Mesenchymal stem cell (in vitro differentiated cells and primary cell): ENCODE measurements at regions not wholly inside any gene's neighbourhood (a gene's known extent, or its start where the extent isn't known, plus 50 kb on each side); places are given as distances from the start of the nearest gene placed in this dataset.

Source experiments
- DNase-seq: peaks from one replicate; pipeline ENCODE4 v3.0.0-alpha.2; 2013
- H2AFZ ChIP-seq: one replicate; pipeline ENCODE4 v1.6.1; 2013; ENCODE audit warnings: low read depth, mild to moderate bottlenecking, control low read depth, inconsistent platforms, low read length, moderate library complexity
- H2AK5ac ChIP-seq: 2 replicates; pipeline ENCODE4 v1.6.1; 2013; ENCODE audit warnings: low read length, moderate library complexity, mild to moderate bottlenecking, inconsistent platforms; ENCODE audit not compliant: severe bottlenecking
- H2BK120ac ChIP-seq: one replicate; pipeline ENCODE4 v1.6.1; 2013; ENCODE audit warnings: low read depth, mild to moderate bottlenecking, inconsistent platforms, low read length, moderate library complexity
- H2BK12ac ChIP-seq, 2 experiments: one replicate each; pipeline ENCODE4 v1.6.1; 2013; ENCODE audit warnings: inconsistent platforms in 2 of 2, low read length in 2 of 2, mild to moderate bottlenecking in 2 of 2, moderate library complexity in 2 of 2, control low read depth in 1 of 2
- H2BK15ac ChIP-seq: one replicate; pipeline ENCODE4 v1.6.1; 2013; ENCODE audit warnings: mild to moderate bottlenecking, low read depth, inconsistent platforms; ENCODE audit not compliant: poor library complexity, severe bottlenecking
- H2BK5ac ChIP-seq: 2 replicates; pipeline ENCODE4 v1.6.1; 2013; ENCODE audit warnings: low read depth, mild to moderate bottlenecking, low read length, control low read depth, inconsistent platforms; ENCODE audit not compliant: poor library complexity, severe bottlenecking
- H3K14ac ChIP-seq, 2 experiments: one replicate each; pipeline ENCODE4 v1.6.1; 2013; ENCODE audit warnings: inconsistent platforms in 2 of 2, low read length in 2 of 2, control low read depth in 1 of 2, mild to moderate bottlenecking in 1 of 2, moderate library complexity in 1 of 2
- H3K18ac ChIP-seq, 2 experiments: one replicate each; pipeline ENCODE4 v1.6.1; 2013; ENCODE audit warnings: inconsistent platforms in 2 of 2, low read length in 2 of 2, control low read depth in 1 of 2, low read depth in 1 of 2, mild to moderate bottlenecking in 1 of 2
- H3K23ac ChIP-seq, 2 experiments: one replicate each; pipeline ENCODE4 v1.6.1; 2013; ENCODE audit warnings: inconsistent platforms in 2 of 2, low read length in 2 of 2, mild to moderate bottlenecking in 2 of 2, moderate library complexity in 2 of 2, control low read depth in 1 of 2
- H3K27ac ChIP-seq: 2 replicates; pipeline ENCODE4 v1.5.1; 2013; ENCODE audit warnings: mild to moderate bottlenecking, moderate library complexity, low read length, control low read depth, inconsistent platforms; ENCODE audit not compliant: poor library complexity, severe bottlenecking
- H3K27me3 ChIP-seq, 2 experiments: 2 replicates each; pipeline versions ENCODE4 v1.6.1 to v1.7.0; 2013; ENCODE audit warnings: low read length in 2 of 2, mild to moderate bottlenecking in 2 of 2, moderate library complexity in 2 of 2, control low read depth in 1 of 2, inconsistent platforms in 1 of 2; ENCODE audit not compliant: control insufficient read depth in 1 of 2, insufficient read depth in 1 of 2
- H3K36me3 ChIP-seq, 2 experiments: 2 replicates each; pipeline versions ENCODE4 v1.6.1 to v1.7.0; 2013; ENCODE audit warnings: low read length in 2 of 2, control low read depth in 1 of 2, inconsistent platforms in 1 of 2, low read depth in 1 of 2, mild to moderate bottlenecking in 1 of 2; ENCODE audit not compliant: insufficient read depth in 2 of 2, control insufficient read depth in 1 of 2
- H3K4ac ChIP-seq, 2 experiments: one replicate each; pipeline ENCODE4 v1.6.1; 2013; ENCODE audit warnings: inconsistent platforms in 2 of 2, low read length in 2 of 2, mild to moderate bottlenecking in 2 of 2, moderate library complexity in 2 of 2, control low read depth in 1 of 2, low read depth in 1 of 2
- H3K4me1 ChIP-seq: 2 replicates; pipeline ENCODE4 v1.6.1; 2013; ENCODE audit warnings: low read depth, low read length, control low read depth; ENCODE audit not compliant: control insufficient read depth, insufficient read depth
- H3K4me2 ChIP-seq: 2 replicates; pipeline ENCODE4 v1.6.1; 2013; ENCODE audit warnings: low read length, mild to moderate bottlenecking, inconsistent platforms; ENCODE audit not compliant: poor library complexity, severe bottlenecking
- H3K4me3 ChIP-seq, 2 experiments: 2 replicates each; pipeline versions ENCODE4 v1.5.1 to v1.7.0; 2013; ENCODE audit warnings: low read length in 2 of 2, mild to moderate bottlenecking in 2 of 2, control low read depth in 1 of 2, low read depth in 1 of 2; ENCODE audit not compliant: insufficient read depth in 1 of 2
- H3K79me1 ChIP-seq: replicated peaks from 2 replicates; pipeline ENCODE4 v1.6.1; 2013; ENCODE audit warnings: mild to moderate bottlenecking, control low read depth, low read length, inconsistent platforms; ENCODE audit not compliant: poor library complexity, severe bottlenecking
- H3K9ac ChIP-seq: 2 replicates; pipeline ENCODE4 v1.7.0; 2013; ENCODE audit warnings: mild to moderate bottlenecking, low read length, moderate library complexity
- H3K9me3 ChIP-seq: 2 replicates; pipeline ENCODE4 v1.7.0; 2013; ENCODE audit warnings: mild to moderate bottlenecking, low read length; ENCODE audit not compliant: control insufficient read depth
- H4K8ac ChIP-seq: one replicate; pipeline ENCODE4 v1.6.1; 2013; ENCODE audit warnings: inconsistent platforms, mild to moderate bottlenecking, low read length, moderate library complexity
- H4K91ac ChIP-seq: one replicate; pipeline ENCODE4 v1.6.1; 2013; ENCODE audit warnings: mild to moderate bottlenecking, low read length, inconsistent platforms
- WGBS: methylation state at CpG from one replicate; pipeline ENCODE4 v1.1.7; 2013; ENCODE audit warnings: mixed read lengths; 5-methylcytosine and 5-hydroxymethylcytosine counted together

DNA sequence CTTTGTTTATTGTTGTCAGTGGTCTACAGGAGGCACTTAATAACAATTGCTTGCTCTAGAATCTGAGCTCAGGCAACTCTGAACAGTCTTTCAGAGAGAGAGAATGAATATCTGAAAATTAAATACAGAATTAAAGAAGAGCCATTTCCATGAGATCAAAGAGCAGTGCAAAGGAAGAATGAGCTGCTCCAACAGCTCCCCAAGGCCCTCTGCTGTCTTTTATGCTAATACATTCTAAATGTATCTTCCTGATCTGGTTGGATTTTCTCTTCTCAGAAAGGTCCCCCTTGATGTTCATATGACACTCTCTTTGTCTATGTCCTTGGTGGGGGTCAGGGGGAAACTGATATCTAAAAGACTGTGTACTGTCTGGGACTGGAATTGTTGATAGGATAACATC is 1029.6 kb downstream of the PCDH9 start:
- H3K4me1 ChIP-seq = no peaks in the 10 kb centered on the region
- no peak overlapping the region for H3K23ac ChIP-seq
- H2BK120ac ChIP-seq = no peak overlapping the region
- H3K4me2 ChIP-seq = no peak overlapping the region
- no peaks in the 10 kb centered on the region for H3K27me3 ChIP-seq
- H3K4ac ChIP-seq = no peak overlapping the region
- no peak overlapping the region for H2AFZ ChIP-seq
- H3K9ac ChIP-seq = no peak overlapping the region
- H2BK5ac ChIP-seq = no peak overlapping the region
- H4K8ac ChIP-seq = no peak overlapping the region
- H2BK12ac ChIP-seq = no peak overlapping the region
- no peak overlapping the region for H3K18ac ChIP-seq
- H3K14ac ChIP-seq = no peak overlapping the region
- H3K79me1 ChIP-seq = no peaks in the 10 kb centered on the region
- H3K36me3 ChIP-seq = no peaks in the 10 kb centered on the region
- no peak overlapping the region for H3K4me3 ChIP-seq
- no peak overlapping the region for H2BK15ac ChIP-seq
- no peak for DNase-seq
- no peak overlapping the region for H3K27ac ChIP-seq
- no peak overlapping the region for H4K91ac ChIP-seq
- no peaks in the 10 kb centered on the region for H3K9me3 ChIP-seq
- H2AK5ac ChIP-seq = no peak overlapping the region

DNA sequence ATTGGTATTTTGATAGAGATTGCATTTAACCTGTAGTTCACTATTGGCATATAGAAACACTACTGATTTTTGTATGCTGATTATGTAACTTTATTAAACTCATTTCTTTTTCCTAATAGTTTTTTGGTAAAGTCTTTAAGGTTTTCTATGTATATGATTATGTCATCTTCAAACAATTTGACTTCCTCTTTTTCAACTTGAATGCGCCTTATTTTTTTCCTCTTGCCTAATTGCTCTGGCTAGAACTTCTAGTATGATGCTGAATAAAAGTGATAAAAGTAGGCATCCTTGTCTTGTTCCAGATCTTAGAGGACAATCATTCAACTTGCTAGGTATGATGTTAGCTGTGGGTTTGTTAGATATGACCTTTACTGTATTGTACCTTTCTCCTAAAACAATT is 1034.9 kb downstream of the PCDH9 start:
- no peak overlapping the region for H2BK15ac ChIP-seq
- H3K18ac ChIP-seq = no peak overlapping the region
- no peak overlapping the region for H2AK5ac ChIP-seq
- no peaks in the 10 kb centered on the region for H3K4me1 ChIP-seq
- no peaks in the 10 kb centered on the region for H3K79me1 ChIP-seq
- H2BK120ac ChIP-seq = no peak overlapping the region
- no peaks in the 10 kb centered on the region for H3K9me3 ChIP-seq
- H3K23ac ChIP-seq = no peak overlapping the region
- no peak overlapping the region for H2AFZ ChIP-seq
- no peak overlapping the region for H2BK12ac ChIP-seq
- no peak overlapping the region for H3K4ac ChIP-seq
- H3K27ac ChIP-seq = no peak overlapping the region
- no peak for DNase-seq
- no peak overlapping the region for H3K4me2 ChIP-seq
- no peaks in the 10 kb centered on the region for H3K36me3 ChIP-seq
- no peak overlapping the region for H2BK5ac ChIP-seq
- H4K8ac ChIP-seq = no peak overlapping the region
- no CpG with 5 or more reads among the region's 1 CpG for WGBS
- H3K4me3 ChIP-seq = no peak overlapping the region
- no peak overlapping the region for H3K9ac ChIP-seq
- no peak overlapping the region for H3K14ac ChIP-seq
- no peak overlapping the region for H4K91ac ChIP-seq
- no peaks in the 10 kb centered on the region for H3K27me3 ChIP-seq

GRCh38 chr13:66189986-66190385 is 1040.2 kb downstream of the PCDH9 start:
- Histone ChIP-seq H4K91ac (no peak overlapping the region), H3K23ac (no peak overlapping the region), H3K4me3 (no peak overlapping the region), H2BK15ac (no peak overlapping the region), H3K9me3 (no peaks in the 10 kb centered on the region), H4K8ac (no peak overlapping the region), H3K18ac (no peak overlapping the region), H3K27ac (no peak overlapping the region), H3K9ac (no peak overlapping the region), H3K4me1 (no peaks in the 10 kb centered on the region), H3K36me3 (no peaks in the 10 kb centered on the region), H3K79me1 (no peaks in the 10 kb centered on the region), H2BK5ac (no peak overlapping the region), H2BK12ac (no peak overlapping the region), H2AK5ac (no peak overlapping the region), H3K4ac (no peak overlapping the region), H3K14ac (no peak overlapping the region), H2AFZ (no peak overlapping the region), H3K27me3 (no peaks in the 10 kb centered on the region), H2BK120ac (no peak overlapping the region), H3K4me2 (no peak overlapping the region)
- no CpG with 5 or more reads among the region's 1 CpG for WGBS
- DNase-seq = no peak

GRCh38 chr13:66180836-66181235 is 1049.3 kb downstream of the PCDH9 start:
- Histone ChIP-seq H2BK5ac (no peak overlapping the region), H3K4me2 (no peak overlapping the region), H3K4ac (no peak overlapping the region), H3K14ac (no peak overlapping the region), H2AFZ (no peak overlapping the region), H3K9ac (no peak overlapping the region), H3K36me3 (no peaks in the 10 kb centered on the region), H3K27ac (no peak overlapping the region), H2BK120ac (no peak overlapping the region), H2BK12ac (no peak overlapping the region), H3K79me1 (no peaks in the 10 kb centered on the region), H3K18ac (no peak overlapping the region), H3K4me3 (no peak overlapping the region), H3K27me3 (no peaks in the 10 kb centered on the region), H3K9me3 (no peaks in the 10 kb centered on the region), H3K4me1 (no peaks in the 10 kb centered on the region), H4K91ac (no peak overlapping the region), H3K23ac (no peak overlapping the region), H4K8ac (no peak overlapping the region), H2BK15ac (no peak overlapping the region), H2AK5ac (no peak overlapping the region)
- no peak for DNase-seq
- WGBS = 96% methylated on average over 1 of the region's 2 CpGs
